ENCODE measurements at regions not wholly inside any gene's neighbourhood (a gene's known extent, or its start where the extent isn't known, plus 50 kb on each side); places are given as distances from the start of the nearest gene placed in this dataset.

- Histone ChIP-seq H3K27ac (ENCODE audit: low read depth, low read length) (no peak overlapping the region), H3K9me3 (ENCODE audit: control insufficient read depth, insufficient read depth, low read length) (no peaks in the 10 kb centered on the region), H3K36me3 (ENCODE audit: control insufficient read depth, low read length) (no peaks in the 10 kb centered on the region), H3K9me2 (replicated peaks; ENCODE audit: control insufficient read depth, low read length) (no peaks in the 10 kb centered on the region), H4K20me1 (ENCODE audit: control insufficient read depth, insufficient read depth, low read depth, low read length) (no peaks in the 10 kb centered on the region), H3K4me2 (ENCODE audit: low read length) (no peak overlapping the region), H3K4me1 (ENCODE audit: control insufficient read depth, low read length) (no peaks in the 10 kb centered on the region), H3F3A (ENCODE audit: control insufficient read depth, insufficient read depth) (no peaks in the 10 kb centered on the region), H3K79me2 (ENCODE audit: control insufficient read depth, low read length) (no peaks in the 10 kb centered on the region), H3K27me3 (ENCODE audit: control insufficient read depth, low read length) (no peaks in the 10 kb centered on the region), H3K4me3 (ENCODE audit: low read length) (no peak overlapping the region)
- TF ChIP-seq EZH2phosphoT487 (IDR thresholded peaks at IDR 0.05; ENCODE audit: borderline replicate concordance, low read length) (no peak), CTCF (IDR thresholded peaks at IDR 0.05; ENCODE audit: low read depth, low read length, poor library complexity, severe bottlenecking) (no peak)
Measured at GRCh38 chr4:29052266-29052665, 1667.9 kb upstream of the PCDH7 start.

GRCh38 chr4:29058531-29058930, 1661.6 kb upstream of the PCDH7 start:
- no peaks in the 10 kb centered on the region for H3K27me3 ChIP-seq (ENCODE audit: control insufficient read depth, low read length)
- TF ChIP-seq CTCF (IDR thresholded peaks at IDR 0.05; ENCODE audit: low read depth, low read length, poor library complexity, severe bottlenecking) (no peak), EZH2phosphoT487 (IDR thresholded peaks at IDR 0.05; ENCODE audit: borderline replicate concordance, low read length) (no peak)
- no peaks in the 10 kb centered on the region for H3K36me3 ChIP-seq (ENCODE audit: control insufficient read depth, low read length)
- H3K4me1 ChIP-seq (ENCODE audit: control insufficient read depth, low read length): no peaks in the 10 kb centered on the region
- no peak overlapping the region for H3K4me3 ChIP-seq (ENCODE audit: low read length)
- H3K4me2 ChIP-seq (ENCODE audit: low read length): no peak overlapping the region
- H3K27ac ChIP-seq (ENCODE audit: low read depth, low read length): no peak overlapping the region
- H3K9me2 ChIP-seq (replicated peaks; ENCODE audit: control insufficient read depth, low read length): no peaks in the 10 kb centered on the region
- H3K9me3 ChIP-seq (ENCODE audit: control insufficient read depth, insufficient read depth, low read length): no peaks in the 10 kb centered on the region
- H3K79me2 ChIP-seq (ENCODE audit: control insufficient read depth, low read length): no peaks in the 10 kb centered on the region
- no peaks in the 10 kb centered on the region for H4K20me1 ChIP-seq (ENCODE audit: control insufficient read depth, insufficient read depth, low read depth, low read length)
- H3F3A ChIP-seq (ENCODE audit: control insufficient read depth, insufficient read depth): no peaks in the 10 kb centered on the region

- Histone ChIP-seq H3K4me3 (ENCODE audit: low read length) (no peak overlapping the region), H3K36me3 (ENCODE audit: control insufficient read depth, low read length) (no peaks in the 10 kb centered on the region), H3K27ac (ENCODE audit: low read depth, low read length) (no peak overlapping the region), H3K79me2 (ENCODE audit: control insufficient read depth, low read length) (no peaks in the 10 kb centered on the region), H3K4me2 (ENCODE audit: low read length) (no peak overlapping the region), H3F3A (ENCODE audit: control insufficient read depth, insufficient read depth) (no peaks in the 10 kb centered on the region), H3K9me3 (ENCODE audit: control insufficient read depth, insufficient read depth, low read length) (no peaks in the 10 kb centered on the region), H3K27me3 (ENCODE audit: control insufficient read depth, low read length) (no peaks in the 10 kb centered on the region), H4K20me1 (ENCODE audit: control insufficient read depth, insufficient read depth, low read depth, low read length) (no peaks in the 10 kb centered on the region), H3K4me1 (ENCODE audit: control insufficient read depth, low read length) (no peaks in the 10 kb centered on the region), H3K9me2 (replicated peaks; ENCODE audit: control insufficient read depth, low read length) (no peaks in the 10 kb centered on the region)
- TF ChIP-seq CTCF (IDR thresholded peaks at IDR 0.05; ENCODE audit: low read depth, low read length, poor library complexity, severe bottlenecking) (no peak), EZH2phosphoT487 (IDR thresholded peaks at IDR 0.05; ENCODE audit: borderline replicate concordance, low read length) (no peak)
Measured at GRCh38 chr4:29066861-29067260, 1653.3 kb upstream of the PCDH7 start.

- Histone ChIP-seq H3K4me3 (ENCODE audit: low read length) (no peak overlapping the region), H3F3A (ENCODE audit: control insufficient read depth, insufficient read depth) (no peaks in the 10 kb centered on the region), H4K20me1 (ENCODE audit: control insufficient read depth, insufficient read depth, low read depth, low read length) (no peaks in the 10 kb centered on the region), H3K4me1 (ENCODE audit: control insufficient read depth, low read length) (no peaks in the 10 kb centered on the region), H3K27ac (ENCODE audit: low read depth, low read length) (no peak overlapping the region), H3K9me3 (ENCODE audit: control insufficient read depth, insufficient read depth, low read length) (no peaks in the 10 kb centered on the region; the same call in 1 of the 2 replicates), H3K79me2 (ENCODE audit: control insufficient read depth, low read length) (no peaks in the 10 kb centered on the region), H3K27me3 (ENCODE audit: control insufficient read depth, low read length) (no peaks in the 10 kb centered on the region), H3K9me2 (replicated peaks; ENCODE audit: control insufficient read depth, low read length) (no peaks in the 10 kb centered on the region), H3K4me2 (ENCODE audit: low read length) (no peak overlapping the region), H3K36me3 (ENCODE audit: control insufficient read depth, low read length) (no peaks in the 10 kb centered on the region)
- TF ChIP-seq EZH2phosphoT487 (IDR thresholded peaks at IDR 0.05; ENCODE audit: borderline replicate concordance, low read length) (no peak), CTCF (IDR thresholded peaks at IDR 0.05; ENCODE audit: low read depth, low read length, poor library complexity, severe bottlenecking) (no peak)
Measured at GRCh38 chr4:29073571-29073970, 1646.6 kb upstream of the PCDH7 start.

Measured in DOHH2 (cell line).